Tibial artery (tissue), 4 donors: ENCODE measurements at regions not wholly inside any gene's neighbourhood (a gene's known extent, or its start where the extent isn't known, plus 50 kb on each side); places are given as distances from the start of the nearest gene placed in this dataset.

Experiments used
- DNase-seq, 2 donors: peaks; one replicate each; pipeline ENCODE4 v3.0.0-alpha.2; 2019
- H3K27ac ChIP-seq, 2 donors: fragments of 200-600 bp; sonication (generic) in 1 of 2; 1 replicate in 1 of 2; 2 replicates in 1 of 2; pipeline ENCODE4 v1.5.1; 2018 to 2019; ENCODE audit warnings: mild to moderate bottlenecking in 1 of 2
- H3K27me3 ChIP-seq, 2 donors: fragments of 200-600 bp; sonication (generic) in 1 of 2; one replicate each; pipeline versions ENCODE4 v1.5.1 to v1.6.0; 2016 to 2019
- H3K36me3 ChIP-seq, 3 donors: fragments of 200-600 bp; sonication (generic) in 2 of 3; one replicate each; pipeline ENCODE4 v1.5.1; 2016 to 2019; ENCODE audit warnings: mild to moderate bottlenecking in 2 of 3
- H3K4me1 ChIP-seq, 4 donors: fragments of 200-600 bp; sonication (generic) in 2 of 4; 1 replicate in 3 of 4; 2 replicates in 1 of 4; pipeline ENCODE4 v1.5.1; 2016 to 2019
- H3K4me3 ChIP-seq, 2 donors: fragments of 200-600 bp; sonication (generic) in 1 of 2; 1 replicate in 1 of 2; 2 replicates in 1 of 2; pipeline ENCODE4 v1.5.1; 2018 to 2019; ENCODE audit warnings: mild to moderate bottlenecking in 2 of 2
- H3K9me3 ChIP-seq, 3 donors: fragments of 200-600 bp; sonication (generic) in 1 of 3; one replicate each; pipeline ENCODE4 v1.5.1; 2016 to 2019
- intact Hi-C: fragments of 100-400 bp; cut with DNase I; formaldehyde crosslinking; loops from one replicate; pipeline ENCODE4 v1.15.0; 2023; ENCODE audit warnings: low total_unique reads
- TF ChIP-seq, protein P1 (sequence below), 2 experiments: fragments of 200-600 bp in 1 of 2; fragments of 450-650 bp in 1 of 2; IDR thresholded peaks; one replicate each; pipeline ENCODE4 v1.5.1; 2017 to 2019; ENCODE audit warnings: antibody characterized with exemption in 2 of 2, mild to moderate bottlenecking in 1 of 2, moderate library complexity in 1 of 2

DNA sequence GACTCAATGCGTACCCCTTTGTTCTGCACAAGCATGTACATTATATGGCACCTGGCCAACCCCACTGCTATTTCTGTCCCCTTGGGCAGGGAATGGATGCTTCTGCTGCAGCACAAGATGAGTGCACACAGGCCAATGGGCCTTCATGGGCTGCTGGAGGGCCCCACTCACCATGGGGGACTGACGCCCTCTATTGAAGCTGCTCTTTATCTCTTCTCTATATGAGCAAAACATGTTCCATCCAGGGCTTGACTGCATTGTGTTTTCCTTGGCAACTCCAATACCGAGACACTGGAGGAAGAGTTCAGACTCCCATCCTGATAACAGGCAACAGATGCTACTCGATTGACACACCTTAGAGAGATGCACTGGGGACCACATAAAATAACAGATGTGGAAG, 251.6 kb upstream of the NCKAP5 start:
- no peak overlapping the region for H3K4me3 ChIP-seq
- H3K27me3 ChIP-seq, result no peaks in the 10 kb centered on the region
- intact Hi-C loops, result no loop called here
- H3K27ac ChIP-seq, result no peak overlapping the region
- no peaks in the 10 kb centered on the region for H3K9me3 ChIP-seq
- H3K4me1 ChIP-seq, result peaks cover 0 to 8% (median 0%) of the 10 kb centered on the region in 4 donors
- no peak for DNase-seq
- H3K36me3 ChIP-seq, result no peaks in the 10 kb centered on the region
- TF ChIP-seq, protein P1, sequence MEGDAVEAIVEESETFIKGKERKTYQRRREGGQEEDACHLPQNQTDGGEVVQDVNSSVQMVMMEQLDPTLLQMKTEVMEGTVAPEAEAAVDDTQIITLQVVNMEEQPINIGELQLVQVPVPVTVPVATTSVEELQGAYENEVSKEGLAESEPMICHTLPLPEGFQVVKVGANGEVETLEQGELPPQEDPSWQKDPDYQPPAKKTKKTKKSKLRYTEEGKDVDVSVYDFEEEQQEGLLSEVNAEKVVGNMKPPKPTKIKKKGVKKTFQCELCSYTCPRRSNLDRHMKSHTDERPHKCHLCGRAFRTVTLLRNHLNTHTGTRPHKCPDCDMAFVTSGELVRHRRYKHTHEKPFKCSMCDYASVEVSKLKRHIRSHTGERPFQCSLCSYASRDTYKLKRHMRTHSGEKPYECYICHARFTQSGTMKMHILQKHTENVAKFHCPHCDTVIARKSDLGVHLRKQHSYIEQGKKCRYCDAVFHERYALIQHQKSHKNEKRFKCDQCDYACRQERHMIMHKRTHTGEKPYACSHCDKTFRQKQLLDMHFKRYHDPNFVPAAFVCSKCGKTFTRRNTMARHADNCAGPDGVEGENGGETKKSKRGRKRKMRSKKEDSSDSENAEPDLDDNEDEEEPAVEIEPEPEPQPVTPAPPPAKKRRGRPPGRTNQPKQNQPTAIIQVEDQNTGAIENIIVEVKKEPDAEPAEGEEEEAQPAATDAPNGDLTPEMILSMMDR (IDR thresholded peaks at IDR 0.05), result no peak

DNA sequence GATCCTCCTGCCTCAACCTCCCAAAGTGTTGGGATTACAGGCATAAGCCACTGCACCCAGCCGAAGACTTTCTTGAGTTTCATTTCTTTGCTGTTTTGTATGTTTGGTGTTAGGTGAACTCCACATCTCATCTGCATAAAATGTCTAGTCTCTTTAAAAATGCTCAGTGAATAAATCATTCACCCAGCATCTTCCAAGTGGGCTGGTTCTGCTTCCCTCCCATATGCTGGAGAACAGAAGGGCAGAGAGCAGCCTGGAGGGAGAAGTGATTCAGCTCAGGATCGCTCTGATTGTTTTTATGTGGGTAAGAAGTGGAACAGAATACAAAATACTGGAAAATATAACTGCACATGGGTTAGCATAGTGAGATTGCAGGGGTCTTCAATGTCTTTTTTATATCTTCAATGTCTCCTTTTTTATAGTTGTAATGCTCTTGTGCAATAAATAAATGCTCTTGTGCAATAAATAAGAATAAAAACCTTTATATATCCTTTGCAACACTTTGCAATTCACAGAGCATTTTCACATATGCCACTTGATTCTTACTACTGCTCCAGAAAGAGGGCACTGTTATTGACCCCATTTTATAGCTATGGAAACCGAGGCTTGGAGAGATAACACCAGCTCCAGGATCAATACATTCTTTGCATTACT, 253.0 kb upstream of the NCKAP5 start:
- H3K27ac ChIP-seq, result no peak overlapping the region
- no peaks in the 10 kb centered on the region for H3K27me3 ChIP-seq
- no peak for DNase-seq
- no peak overlapping the region for H3K4me3 ChIP-seq
- no peaks in the 10 kb centered on the region for H3K36me3 ChIP-seq
- TF ChIP-seq, protein P1 (IDR thresholded peaks at IDR 0.05), result no peak
- peaks cover 0 to 8% (median 0%) of the 10 kb centered on the region in 4 donors for H3K4me1 ChIP-seq
- H3K9me3 ChIP-seq, result no peaks in the 10 kb centered on the region
- intact Hi-C loops, result no loop called here

DNA sequence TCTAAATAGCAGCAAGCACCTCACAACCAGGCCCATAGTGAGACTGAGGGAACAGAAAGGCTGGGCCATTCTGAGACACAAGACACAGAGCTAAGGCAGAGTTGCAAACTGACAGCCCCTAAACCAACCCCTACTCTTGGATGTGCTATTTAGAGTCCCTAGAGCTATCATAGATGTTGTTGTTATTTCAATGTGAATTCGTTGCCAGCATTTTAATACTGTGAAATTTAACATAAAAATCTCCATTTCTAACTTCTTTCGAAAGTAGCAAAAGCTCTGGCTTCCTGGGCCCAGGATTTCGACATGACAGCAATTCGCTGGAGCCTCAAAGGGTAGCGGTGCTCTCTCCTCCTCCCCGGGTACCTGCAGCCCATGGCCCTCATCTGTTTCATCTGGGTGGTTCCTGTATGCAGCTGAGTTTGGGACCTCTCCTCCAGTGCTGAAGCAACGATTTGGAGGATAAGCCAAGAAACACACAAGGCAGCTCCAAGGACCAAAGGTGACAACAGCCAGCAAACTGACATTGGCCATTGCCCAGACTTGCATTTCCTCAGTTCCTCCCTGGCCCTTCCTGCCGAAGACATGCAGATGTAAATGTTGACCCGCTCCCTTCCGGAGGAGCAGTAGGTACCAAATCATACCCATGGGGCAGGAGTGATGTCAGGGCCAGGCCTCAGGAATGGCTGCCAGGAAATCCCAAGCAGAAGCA, 254.4 kb upstream of the NCKAP5 start:
- Histone ChIP-seq H3K4me3 (no peak overlapping the region), H3K4me1 (peaks cover 0 to 7% (median 0%) of the 10 kb centered on the region in 4 donors), H3K27me3 (no peaks in the 10 kb centered on the region), H3K27ac (no peak overlapping the region), H3K36me3 (no peaks in the 10 kb centered on the region), H3K9me3 (no peaks in the 10 kb centered on the region)
- intact Hi-C loops, result no loop called here
- DNase-seq, result no peak
- TF ChIP-seq, protein P1 (IDR thresholded peaks at IDR 0.05), result no peak

DNA sequence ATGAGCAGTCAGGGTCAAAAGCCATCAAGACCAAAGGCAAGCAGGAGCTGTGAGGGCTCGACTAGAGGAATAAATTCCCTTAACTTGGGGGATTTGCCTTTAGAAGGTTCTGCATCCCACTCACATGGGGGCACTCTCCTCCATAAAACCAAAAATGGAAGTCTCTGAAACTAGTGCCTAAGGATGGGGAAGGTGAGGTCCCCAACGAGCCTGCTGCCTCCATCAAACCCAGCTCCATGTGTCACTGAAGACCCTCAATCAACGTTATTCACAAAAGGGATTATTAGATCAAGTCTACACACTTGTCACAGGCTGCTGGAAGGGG, 254.9 kb upstream of the NCKAP5 start:
- intact Hi-C loops, result no loop called here

DNA sequence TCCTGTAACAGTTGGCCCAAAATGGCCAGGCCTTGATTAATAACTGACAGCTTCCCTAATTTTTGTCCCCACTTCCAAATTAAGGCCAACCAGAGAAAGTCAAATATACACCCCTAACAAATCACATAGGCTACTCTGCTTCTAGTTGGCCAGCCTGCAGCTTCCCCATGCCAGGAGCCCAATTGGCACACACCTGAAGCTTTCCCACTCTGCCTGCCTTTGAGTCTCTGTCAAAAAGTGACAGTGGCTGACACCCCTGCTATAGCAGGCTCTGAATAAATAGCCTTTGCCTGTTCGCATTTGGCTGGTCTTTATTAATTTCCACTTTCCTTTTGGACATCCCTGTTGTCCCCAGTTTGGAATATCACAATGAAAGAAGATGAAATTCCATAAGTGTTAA, 256.6 kb upstream of the NCKAP5 start:
- Histone ChIP-seq H3K27me3 (no peaks in the 10 kb centered on the region), H3K36me3 (no peaks in the 10 kb centered on the region), H3K4me3 (no peak overlapping the region), H3K27ac (no peak overlapping the region), H3K9me3 (no peaks in the 10 kb centered on the region), H3K4me1 (no peaks in the 10 kb centered on the region)
- TF ChIP-seq, protein P1 (IDR thresholded peaks at IDR 0.05), result no peak
- DNase-seq, result no peak
- intact Hi-C loops, result no loop called here

More for the DNA sequence above, 254.9 kb upstream of the NCKAP5 start:
- Histone ChIP-seq H3K4me1 (peaks cover 0 to 1% (median 0%) of the 10 kb centered on the region in 4 donors), H3K27me3 (no peaks in the 10 kb centered on the region), H3K36me3 (no peaks in the 10 kb centered on the region), H3K27ac (no peak overlapping the region), H3K4me3 (no peak overlapping the region), H3K9me3 (no peaks in the 10 kb centered on the region)
- TF ChIP-seq, protein P1 (IDR thresholded peaks at IDR 0.05), result no peak
- no peak for DNase-seq
